Endothelial cell of umbilical vein (primary cell): ENCODE measurements at regions not wholly inside any gene's neighbourhood (a gene's known extent, or its start where the extent isn't known, plus 50 kb on each side); places are given as distances from the start of the nearest gene placed in this dataset.

Source experiments
- CTCF ChIP-seq, 2 donors: IDR thresholded peaks; 1 replicate in 1 of 2; 2 replicates in 1 of 2; pipeline ENCODE4 v1.5.1; 2011; ENCODE audit warnings: low read length in 2 of 2, mild to moderate bottlenecking in 2 of 2, moderate library complexity in 2 of 2, control low read depth in 1 of 2, inconsistent platforms in 1 of 2, low read depth in 1 of 2; ENCODE audit not compliant: insufficient read depth in 1 of 2; ENCODE audit errors: extremely low read depth in 1 of 2
- EZH2 ChIP-seq: IDR thresholded peaks from 2 replicates; pipeline ENCODE4 v1.6.1; 2012; ENCODE audit warnings: borderline replicate concordance, low read depth, mild to moderate bottlenecking, moderate library complexity, low read length, inconsistent platforms; ENCODE audit not compliant: severe bottlenecking
- GATA2 ChIP-seq: IDR thresholded peaks from 2 replicates; pipeline ENCODE4 v1.7.0; 2011; ENCODE audit warnings: low read depth, mild to moderate bottlenecking, moderate library complexity, mixed read lengths, low read length; ENCODE audit not compliant: insufficient read length, insufficient read depth
- JUN ChIP-seq: IDR thresholded peaks from 2 replicates; pipeline ENCODE4 v1.6.1; 2011; ENCODE audit warnings: borderline replicate concordance, low read depth; ENCODE audit not compliant: insufficient read length, insufficient read depth
- MYC ChIP-seq: IDR thresholded peaks from one replicate; pipeline ENCODE4 v1.6.1; 2011; ENCODE audit warnings: mild to moderate bottlenecking, low read depth, low read length
- POLR2A ChIP-seq: IDR thresholded peaks from 2 replicates; pipeline ENCODE4 v1.6.1; 2012; ENCODE audit warnings: low read depth, mild to moderate bottlenecking, control low read depth, low read length
- POLR2AphosphoS5 ChIP-seq: IDR thresholded peaks from 2 replicates; pipeline ENCODE4 v1.6.1; 2012; ENCODE audit warnings: low read depth, mild to moderate bottlenecking, control low read depth, low read length, moderate library complexity; ENCODE audit not compliant: insufficient read depth
- TF ChIP-seq, protein P1 (sequence below): IDR thresholded peaks from 2 replicates; pipeline ENCODE4 v1.6.1; 2011; ENCODE audit not compliant: insufficient read depth, insufficient read length

DNA sequence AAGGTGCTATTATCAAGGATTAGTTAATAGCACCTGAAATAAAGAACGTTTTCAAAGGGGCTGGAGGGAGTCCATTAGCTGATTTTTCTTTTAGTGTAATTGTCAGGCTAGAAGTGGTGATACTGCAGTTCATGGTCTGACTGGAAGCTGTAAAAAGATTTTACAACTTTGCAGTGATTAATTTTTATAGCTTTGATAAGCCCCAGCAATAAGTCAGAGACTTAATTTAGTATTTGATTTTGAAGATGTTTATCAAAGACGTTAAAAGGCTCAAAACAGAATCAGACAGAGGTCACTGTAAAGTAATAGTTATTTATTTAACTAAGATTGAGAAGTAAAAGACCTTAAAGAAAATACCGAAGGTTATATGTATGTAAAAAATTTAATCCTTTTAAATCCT lies 165.5 kb upstream of the FMN2 start:
- no peak for TF ChIP-seq CTCF (IDR thresholded peaks at IDR 0.05; ENCODE audit: extremely low read depth in 1 of 2, insufficient read depth in 1 of 2, low read depth in 1 of 2, low read length in 2 of 2)
- TF ChIP-seq EZH2, result no peak
- TF ChIP-seq, protein P1, sequence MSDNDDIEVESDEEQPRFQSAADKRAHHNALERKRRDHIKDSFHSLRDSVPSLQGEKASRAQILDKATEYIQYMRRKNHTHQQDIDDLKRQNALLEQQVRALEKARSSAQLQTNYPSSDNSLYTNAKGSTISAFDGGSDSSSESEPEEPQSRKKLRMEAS, result no peak
- TF ChIP-seq POLR2A, result no peak
- TF ChIP-seq POLR2AphosphoS5, result no peak
- TF ChIP-seq GATA2, result no peak
- TF ChIP-seq JUN, result no peak
- no peak for TF ChIP-seq MYC
